Cardiac fibroblast (primary cell): ENCODE measurements at regions not wholly inside any gene's neighbourhood (a gene's known extent, or its start where the extent isn't known, plus 50 kb on each side); places are given as distances from the start of the nearest gene placed in this dataset.

Source experiments
- DNase-seq, 2 donors: peaks; one replicate each; pipeline versions ENCODE4 v3.0.0 to v3.0.0-alpha.2; 2010; ENCODE audit warnings: low read depth in 2 of 2
- H3K4me3 ChIP-seq, 2 donors: replicated peaks in 1 of 2; 1 replicate in 1 of 2; 2 replicates in 1 of 2; pipeline ENCODE4 v1.5.1; 2011; ENCODE audit warnings: low read depth in 2 of 2, low read length in 2 of 2, mild to moderate bottlenecking in 2 of 2, moderate library complexity in 1 of 2
- CTCF ChIP-seq: IDR thresholded peaks from one replicate; pipeline ENCODE4 v1.5.1; 2011; ENCODE audit warnings: low read depth, mild to moderate bottlenecking, low read length, inconsistent platforms

- no peak overlapping the region for H3K4me3 ChIP-seq
- no peak for TF ChIP-seq CTCF
- DNase-seq: no peak
These were observed 179.3 kb downstream of the ZNF326 start for GRCh38 chr1:90174246-90174645.

- DNase-seq: no peak
- TF ChIP-seq CTCF: no peak
These were observed 167.3 kb downstream of the ZNF326 start for GRCh38 chr1:90162216-90162615.

GRCh38 chr1:90161625-90162024 lies 166.7 kb downstream of the ZNF326 start:
- no peak for TF ChIP-seq CTCF
- DNase-seq: no peak
- H3K4me3 ChIP-seq: no peak overlapping the region

More at GRCh38 chr1:90162216-90162615, 167.3 kb downstream of the ZNF326 start:
- no peak overlapping the region for H3K4me3 ChIP-seq

GRCh38 chr1:90155721-90156487 lies 161.0 kb downstream of the ZNF326 start:
- no peak for DNase-seq
- no peak for TF ChIP-seq CTCF
- H3K4me3 ChIP-seq: no peak overlapping the region

- TF ChIP-seq CTCF: no peak
- DNase-seq: no peak
- H3K4me3 ChIP-seq: no peak overlapping the region
These were observed 159.8 kb downstream of the ZNF326 start for GRCh38 chr1:90154711-90155110.

GRCh38 chr1:90149101-90149500 lies 154.2 kb downstream of the ZNF326 start:
- no peak for TF ChIP-seq CTCF
- DNase-seq: no peak
- no peak overlapping the region for H3K4me3 ChIP-seq

GRCh38 chr1:90147093-90147492 lies 152.2 kb downstream of the ZNF326 start:
- no peak for DNase-seq
- H3K4me3 ChIP-seq: no peak overlapping the region
- no peak for TF ChIP-seq CTCF
